ENCODE measurements at regions not wholly inside any gene's neighbourhood (a gene's known extent, or its start where the extent isn't known, plus 50 kb on each side); places are given as distances from the start of the nearest gene placed in this dataset.

DNA sequence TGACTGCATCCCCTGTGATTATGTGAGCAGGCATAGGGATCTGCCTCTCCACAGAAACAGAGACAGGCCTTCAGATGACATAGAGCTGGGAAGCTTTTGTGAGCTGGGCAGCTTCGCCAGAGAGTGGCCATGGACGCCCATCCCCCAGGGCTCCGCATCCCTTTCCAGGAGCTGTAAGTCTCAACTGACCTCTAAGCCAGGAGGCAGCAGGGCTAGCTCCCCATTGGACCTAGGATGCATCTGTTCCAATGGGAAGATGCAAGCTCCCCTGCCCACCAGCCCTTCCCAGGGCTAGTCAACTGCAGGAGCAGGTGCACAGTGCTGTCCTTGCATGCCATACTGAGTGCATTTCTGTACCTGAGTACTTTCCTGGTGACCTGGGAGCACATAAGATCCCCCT, 663.6 kb downstream of the RNF144B start:
- Histone ChIP-seq H4K91ac (ENCODE audit: insufficient read depth, low read depth, low read length) (no peak overlapping the region), H3K4me2 (ENCODE audit: low read depth, low read length) (no peak overlapping the region), H3K27me3 (ENCODE audit: control insufficient read depth, insufficient read depth, low read length) (no peaks in the 10 kb centered on the region), H3K56ac (ENCODE audit: extremely low read depth, insufficient read depth, low read length) (no peak overlapping the region), H3K4ac (ENCODE audit: low read depth, low read length) (no peak overlapping the region), H3K36me3 (ENCODE audit: control insufficient read depth, insufficient read depth, low read length) (no peaks in the 10 kb centered on the region), H3K4me1 (ENCODE audit: control insufficient read depth, insufficient read depth, low read length) (no peaks in the 10 kb centered on the region), H2AFZ (replicated peaks; ENCODE audit: low read length, poor library complexity) (no peak overlapping the region), H2AK9ac (replicated peaks; ENCODE audit: low read depth, low read length, poor library complexity) (no peak overlapping the region), H4K8ac (ENCODE audit: low read depth in 2 of 2, low read length in 2 of 2) (no peak overlapping the region), H2BK20ac (ENCODE audit: low read depth, low read length) (no peak overlapping the region), H3K18ac (ENCODE audit: low read depth, low read length) (no peak overlapping the region), H2AK5ac (ENCODE audit: low read depth, low read length) (no peak overlapping the region), H4K5ac (ENCODE audit: low read depth, low read length) (no peak overlapping the region), H3K27ac (ENCODE audit: insufficient read depth, low read length) (no peak overlapping the region), H2BK15ac (ENCODE audit: low read depth, low read length) (no peak overlapping the region), H3K9me1 (ENCODE audit: insufficient read depth, low read length) (no peaks in the 10 kb centered on the region), H2BK120ac (ENCODE audit: low read depth, low read length) (no peak overlapping the region), H3K9me3 (ENCODE audit: control insufficient read depth, insufficient read depth, low read length) (peaks cover 9% of the 10 kb centered on the region), H3K23ac (ENCODE audit: low read depth, low read length) (no peak overlapping the region), H3K79me1 (ENCODE audit: low read depth in 1 of 2, low read length in 2 of 2) (no peaks in the 10 kb centered on the region), H2BK5ac (ENCODE audit: low read depth, low read length, poor library complexity, severe bottlenecking) (no peak overlapping the region), H3K9ac (ENCODE audit: low read depth, low read length) (no peak overlapping the region), H4K20me1 (ENCODE audit: insufficient read depth, low read length) (no peaks in the 10 kb centered on the region), H3K4me3 (ENCODE audit: insufficient read depth, low read depth, low read length) (no peak overlapping the region), H3K14ac (replicated peaks; ENCODE audit: low read depth, low read length) (no peak overlapping the region)
- ChIA-PET CTCF (no interaction called here), POLR2A (ENCODE audit: unreplicated experiment) (no interaction called here)
- no TSS peak for BruUV-seq (replicated peaks)
- in situ Hi-C loops (cut with MboI; ENCODE audit: low sequenced_read_pairs) (no loop called here), dilution Hi-C loops (cut with HindIII; ENCODE audit: low sequenced_read_pairs, unreplicated experiment) (no loop called here), intact Hi-C loops (cut with micrococcal nuclease) (no loop called here)
- WGBS, 2 experiments (ENCODE audit: extremely low coverage in 2 of 2, insufficient read length in 1 of 2): 20% methylated on average over 1 of the region's 3 CpGs; no CpG with 5 or more reads in 1 of the 2 experiments
- TF ChIP-seq, protein P1, sequence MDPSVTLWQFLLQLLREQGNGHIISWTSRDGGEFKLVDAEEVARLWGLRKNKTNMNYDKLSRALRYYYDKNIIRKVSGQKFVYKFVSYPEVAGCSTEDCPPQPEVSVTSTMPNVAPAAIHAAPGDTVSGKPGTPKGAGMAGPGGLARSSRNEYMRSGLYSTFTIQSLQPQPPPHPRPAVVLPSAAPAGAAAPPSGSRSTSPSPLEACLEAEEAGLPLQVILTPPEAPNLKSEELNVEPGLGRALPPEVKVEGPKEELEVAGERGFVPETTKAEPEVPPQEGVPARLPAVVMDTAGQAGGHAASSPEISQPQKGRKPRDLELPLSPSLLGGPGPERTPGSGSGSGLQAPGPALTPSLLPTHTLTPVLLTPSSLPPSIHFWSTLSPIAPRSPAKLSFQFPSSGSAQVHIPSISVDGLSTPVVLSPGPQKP (IDR thresholded peaks at IDR 0.05; ENCODE audit: borderline replicate concordance, low read depth, low read length): no peak
- no peak for TF ChIP-seq RFX5 (IDR thresholded peaks at IDR 0.05; ENCODE audit: low read depth, low read length)
- TF ChIP-seq NFE2L2 (IDR thresholded peaks at IDR 0.05; ENCODE audit: low read depth, low read length): no peak
- TF ChIP-seq FOS (IDR thresholded peaks at IDR 0.05; ENCODE audit: low read depth, low read length): no peak
- TF ChIP-seq, protein P2, sequence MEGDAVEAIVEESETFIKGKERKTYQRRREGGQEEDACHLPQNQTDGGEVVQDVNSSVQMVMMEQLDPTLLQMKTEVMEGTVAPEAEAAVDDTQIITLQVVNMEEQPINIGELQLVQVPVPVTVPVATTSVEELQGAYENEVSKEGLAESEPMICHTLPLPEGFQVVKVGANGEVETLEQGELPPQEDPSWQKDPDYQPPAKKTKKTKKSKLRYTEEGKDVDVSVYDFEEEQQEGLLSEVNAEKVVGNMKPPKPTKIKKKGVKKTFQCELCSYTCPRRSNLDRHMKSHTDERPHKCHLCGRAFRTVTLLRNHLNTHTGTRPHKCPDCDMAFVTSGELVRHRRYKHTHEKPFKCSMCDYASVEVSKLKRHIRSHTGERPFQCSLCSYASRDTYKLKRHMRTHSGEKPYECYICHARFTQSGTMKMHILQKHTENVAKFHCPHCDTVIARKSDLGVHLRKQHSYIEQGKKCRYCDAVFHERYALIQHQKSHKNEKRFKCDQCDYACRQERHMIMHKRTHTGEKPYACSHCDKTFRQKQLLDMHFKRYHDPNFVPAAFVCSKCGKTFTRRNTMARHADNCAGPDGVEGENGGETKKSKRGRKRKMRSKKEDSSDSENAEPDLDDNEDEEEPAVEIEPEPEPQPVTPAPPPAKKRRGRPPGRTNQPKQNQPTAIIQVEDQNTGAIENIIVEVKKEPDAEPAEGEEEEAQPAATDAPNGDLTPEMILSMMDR (conservative IDR thresholded peaks at IDR 0.05; ENCODE audit: low read depth, low read length): no peak
- no peak for TF ChIP-seq SMC3 (IDR thresholded peaks at IDR 0.05; ENCODE audit: low read depth, low read length)
- no peak for TF ChIP-seq BHLHE40 (IDR thresholded peaks at IDR 0.05; ENCODE audit: low read depth, low read length)
- no peak for TF ChIP-seq MXI1 (IDR thresholded peaks at IDR 0.05; ENCODE audit: borderline replicate concordance, low read depth, low read length)
- TF ChIP-seq MAFK (IDR thresholded peaks at IDR 0.05; ENCODE audit: low read depth, low read length): no peak
- no peak for TF ChIP-seq CHD1 (IDR thresholded peaks at IDR 0.05; ENCODE audit: low read depth, low read length)
- TF ChIP-seq RAD21 (IDR thresholded peaks at IDR 0.05; ENCODE audit: low read length): no peak
- no peak for TF ChIP-seq RCOR1 (IDR thresholded peaks at IDR 0.05; ENCODE audit: insufficient replicate concordance, low read length)
- TF ChIP-seq MAZ (IDR thresholded peaks at IDR 0.05; ENCODE audit: borderline replicate concordance, low read depth, low read length): no peak
- no peak for TF ChIP-seq POLR2A (IDR thresholded peaks at IDR 0.05; ENCODE audit: low read depth, low read length)
- no peak for TF ChIP-seq CEBPB (IDR thresholded peaks at IDR 0.05; ENCODE audit: low read depth, low read length)
- TF ChIP-seq, protein P3, sequence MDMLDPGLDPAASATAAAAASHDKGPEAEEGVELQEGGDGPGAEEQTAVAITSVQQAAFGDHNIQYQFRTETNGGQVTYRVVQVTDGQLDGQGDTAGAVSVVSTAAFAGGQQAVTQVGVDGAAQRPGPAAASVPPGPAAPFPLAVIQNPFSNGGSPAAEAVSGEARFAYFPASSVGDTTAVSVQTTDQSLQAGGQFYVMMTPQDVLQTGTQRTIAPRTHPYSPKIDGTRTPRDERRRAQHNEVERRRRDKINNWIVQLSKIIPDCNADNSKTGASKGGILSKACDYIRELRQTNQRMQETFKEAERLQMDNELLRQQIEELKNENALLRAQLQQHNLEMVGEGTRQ (IDR thresholded peaks at IDR 0.05; ENCODE audit: low read depth, low read length): no peak
- DNase-seq: no peak
- no peak for ATAC-seq (ENCODE audit: low read depth)

Measured in IMR-90 (cell line).